Muscle of arm (tissue), 1 donor: ENCODE measurements at regions not wholly inside any gene's neighbourhood (a gene's known extent, or its start where the extent isn't known, plus 50 kb on each side); places are given as distances from the start of the nearest gene placed in this dataset.

Experiments used
- DNase-seq: peaks from one replicate; pipeline ENCODE4 v3.0.0-alpha.2; 2013

GRCh38 chr4:114537352-114537751 is 61.3 kb upstream of the UGT8 start:
- DNase-seq, result no peak

GRCh38 chr4:114538012-114538617 is 60.5 kb upstream of the UGT8 start:
- DNase-seq, result no peak

GRCh38 chr4:114539985-114540384 is 58.6 kb upstream of the UGT8 start:
- DNase-seq, result no peak

- DNase-seq, result no peak
Measured at GRCh38 chr4:114547340-114548134, 51.1 kb upstream of the UGT8 start.
